ENCODE measurements at regions not wholly inside any gene's neighbourhood (a gene's known extent, or its start where the extent isn't known, plus 50 kb on each side); places are given as distances from the start of the nearest gene placed in this dataset.

- no peak for TF ChIP-seq EZH2 (IDR thresholded peaks at IDR 0.05; ENCODE audit: insufficient read depth, poor library complexity, severe bottlenecking)
- no peak for TF ChIP-seq EZH2phosphoT487 (IDR thresholded peaks at IDR 0.05; ENCODE audit: insufficient read depth, low read depth)
Measured at GRCh38 chr13:69279213-69279612, 828.4 kb upstream of the ATXN8OS start.

Measured in GM23248 (cell line).